GM23338 (cell line): ENCODE measurements at regions not wholly inside any gene's neighbourhood (a gene's known extent, or its start where the extent isn't known, plus 50 kb on each side); places are given as distances from the start of the nearest gene placed in this dataset.

Experiments used
- ATAC-seq: fragments of 200-7000 bp; cut with Tn5 transposase; 3 replicates; pipeline ENCODE4 v1.9.1; 2020
- DNase-seq: peaks from one replicate; pipeline ENCODE4 v3.0.0-alpha.2; 2015; ENCODE audit warnings: low spot score
- H2AFZ ChIP-seq: fragments of 200-600 bp; sonication (generic); 2 replicates; pipeline ENCODE4 v1.8.0; 2016; ENCODE audit warnings: antibody characterized with exemption, mild to moderate bottlenecking, moderate library complexity
- H3F3A ChIP-seq: fragments of 200-600 bp; sonication (generic); replicated peaks from 2 replicates; pipeline ENCODE4 v1.8.0; 2017; ENCODE audit warnings: antibody characterized with exemption, mixed run types, low read depth
- H3K27ac ChIP-seq: fragments of 200-600 bp; sonication (generic); 2 replicates; pipeline ENCODE4 v1.6.1; 2016; ENCODE audit warnings: low read depth
- H3K27me3 ChIP-seq: fragments of 200-600 bp; sonication (generic); 2 replicates; pipeline ENCODE4 v1.8.0; 2016; ENCODE audit warnings: mild to moderate bottlenecking, mixed run types, moderate library complexity; ENCODE audit not compliant: insufficient read depth
- H3K36me3 ChIP-seq: fragments of 200-600 bp; sonication (generic); 2 replicates; pipeline ENCODE4 v1.8.0; 2016; ENCODE audit warnings: mild to moderate bottlenecking; ENCODE audit not compliant: insufficient read depth
- H3K4me1 ChIP-seq: fragments of 200-600 bp; sonication (generic); 2 replicates; pipeline ENCODE4 v1.8.0; 2016; ENCODE audit warnings: mild to moderate bottlenecking, moderate library complexity; ENCODE audit not compliant: insufficient read depth
- H3K4me2 ChIP-seq: fragments of 200-600 bp; sonication (generic); 2 replicates; pipeline ENCODE4 v1.7.1; 2017; ENCODE audit warnings: mixed run types
- H3K4me3 ChIP-seq: fragments of 200-600 bp; sonication (generic); 2 replicates; pipeline ENCODE4 v1.6.1; 2016; ENCODE audit warnings: mixed run types
- H3K79me2 ChIP-seq: fragments of 200-600 bp; sonication (generic); replicated peaks from 2 replicates; pipeline ENCODE4 v1.8.0; 2017; ENCODE audit warnings: mild to moderate bottlenecking; ENCODE audit not compliant: insufficient read depth
- H3K9me2 ChIP-seq: fragments of 200-600 bp; sonication (generic); 2 replicates; pipeline ENCODE4 v1.8.0; 2017; ENCODE audit not compliant: insufficient read depth
- H4K20me1 ChIP-seq: fragments of 200-600 bp; sonication (generic); replicated peaks from 2 replicates; pipeline ENCODE4 v1.8.0; 2017; ENCODE audit warnings: mild to moderate bottlenecking; ENCODE audit not compliant: insufficient read depth
- H3K27ac Mint-ChIP-seq: 2 replicates; pipeline ENCODE4 v1.8.0; 2020; ENCODE audit warnings: inconsistent platforms, mild to moderate bottlenecking, moderate library complexity, mixed read lengths
- H3K27me3 Mint-ChIP-seq: 3 replicates; pipeline ENCODE4 v1.8.0; 2022; ENCODE audit warnings: low read depth, mild to moderate bottlenecking, moderate library complexity, mixed read lengths, inconsistent platforms; ENCODE audit not compliant: insufficient read depth, poor library complexity
- H3K36me3 Mint-ChIP-seq: 3 replicates; pipeline ENCODE4 v1.8.0; 2021; ENCODE audit warnings: low read depth, mild to moderate bottlenecking, inconsistent platforms, moderate library complexity, mixed read lengths
- H3K4me1 Mint-ChIP-seq: 3 replicates; pipeline ENCODE4 v1.8.0; 2020; ENCODE audit warnings: mild to moderate bottlenecking, inconsistent platforms, mixed read lengths
- H3K4me3 Mint-ChIP-seq: 3 replicates; pipeline ENCODE4 v1.8.0; 2021; ENCODE audit warnings: moderate library complexity, mild to moderate bottlenecking, inconsistent platforms, mixed read lengths
- H3K9me3 Mint-ChIP-seq: 3 replicates; pipeline ENCODE4 v1.8.0; 2020; ENCODE audit warnings: moderate library complexity, mild to moderate bottlenecking, inconsistent platforms, mixed read lengths
- CREB1 ChIP-seq: fragments of 250-450 bp; sonication (Bioruptor Pico); IDR thresholded peaks from 2 replicates; pipeline ENCODE4 v1.5.0; 2020; ENCODE audit warnings: low read depth, mild to moderate bottlenecking, moderate library complexity
- ETS1 ChIP-seq: IDR thresholded peaks from 2 replicates; pipeline ENCODE4 v1.6.1; 2016; ENCODE audit warnings: antibody characterized with exemption
- NANOG ChIP-seq: IDR thresholded peaks from 2 replicates; pipeline ENCODE4 v1.6.1; 2016; ENCODE audit warnings: antibody characterized with exemption, borderline replicate concordance
- STAT1 ChIP-seq: IDR thresholded peaks from one replicate; pipeline ENCODE4 v1.6.1; 2016; ENCODE audit warnings: antibody characterized with exemption; ENCODE audit not compliant: unreplicated experiment
- ZNF114 ChIP-seq: fragments of 250-450 bp; sonication (Bioruptor Pico); IDR thresholded peaks from 2 replicates; pipeline ENCODE4 v1.5.0; 2020; ENCODE audit warnings: mild to moderate bottlenecking, moderate library complexity
- ZNF331 ChIP-seq: fragments of 250-450 bp; sonication (Bioruptor Pico); IDR thresholded peaks from 2 replicates; pipeline ENCODE4 v1.5.0; 2020; ENCODE audit warnings: low read depth, mild to moderate bottlenecking, moderate library complexity
- ZNF462 ChIP-seq: fragments of 250-450 bp; sonication (Bioruptor Pico); IDR thresholded peaks from 2 replicates; pipeline ENCODE4 v1.5.0; 2020; ENCODE audit warnings: mild to moderate bottlenecking, moderate library complexity

GRCh38 chr1:219784660-219785381 lies 143.5 kb downstream of the SLC30A10 start (continued):
- TF ChIP-seq ZNF462 (CRISPR knock-in tag) (no peak), ZNF331 (no peak), ZNF114 (CRISPR knock-in tag) (no peak), ETS1 (no peak), NANOG (no peak), STAT1 (no peak), CREB1 (CRISPR knock-in tag) (no peak)

GRCh38 chr1:219783605-219784235 lies 144.6 kb downstream of the SLC30A10 start:
- Histone ChIP-seq H3F3A (no peaks in the 10 kb centered on the region), H3K36me3 (no peaks in the 10 kb centered on the region), H3K9me2 (no peaks in the 10 kb centered on the region), H4K20me1 (no peaks in the 10 kb centered on the region), H3K27ac (no peak overlapping the region), H3K4me1 (no peaks in the 10 kb centered on the region), H2AFZ (no peak overlapping the region), H3K27me3 (no peaks in the 10 kb centered on the region), H3K4me2 (no peak overlapping the region), H3K4me3 (no peak overlapping the region), H3K79me2 (no peaks in the 10 kb centered on the region)
- Mint-ChIP-seq H3K27ac (no peak overlapping the region), H3K4me1 (no peaks in the 10 kb centered on the region), H3K36me3 (no peaks in the 10 kb centered on the region), H3K9me3 (no peaks in the 10 kb centered on the region), H3K4me3 (no peak overlapping the region), H3K27me3 (peaks cover 1% of the 10 kb centered on the region)
- DNase-seq = no peak
- ATAC-seq = no peak
- TF ChIP-seq ZNF331 = no peak
